ENCODE measurements at regions not wholly inside any gene's neighbourhood (a gene's known extent, or its start where the extent isn't known, plus 50 kb on each side); places are given as distances from the start of the nearest gene placed in this dataset.

GRCh38 chr2:128436479-128437203, 118.0 kb upstream of the HS6ST1 start:
- DNase-seq (ENCODE audit: low read depth in 2 of 2, low spot score in 1 of 2), result no peak

GRCh38 chr2:128437204-128437565, 118.5 kb upstream of the HS6ST1 start:
- no peak for DNase-seq (ENCODE audit: low read depth in 2 of 2, low spot score in 1 of 2)

- no peak for DNase-seq (ENCODE audit: low read depth in 2 of 2, low spot score in 1 of 2)
Measured at GRCh38 chr2:128438091-128438490, 119.4 kb upstream of the HS6ST1 start.

GRCh38 chr2:128438586-128438985, 119.9 kb upstream of the HS6ST1 start:
- no peak for DNase-seq (ENCODE audit: low read depth in 2 of 2, low spot score in 1 of 2)

- DNase-seq (ENCODE audit: low read depth in 2 of 2, low spot score in 1 of 2), result no peak
Measured at GRCh38 chr2:128439031-128439790, 120.5 kb upstream of the HS6ST1 start.

GRCh38 chr2:128439791-128440665, 121.4 kb upstream of the HS6ST1 start:
- no peak for DNase-seq (ENCODE audit: low read depth in 2 of 2, low spot score in 1 of 2)

- no peak for DNase-seq (ENCODE audit: low read depth in 2 of 2, low spot score in 1 of 2)
Measured at GRCh38 chr2:128440666-128441340, 122.1 kb upstream of the HS6ST1 start.

GRCh38 chr2:128441341-128442052, 122.8 kb upstream of the HS6ST1 start:
- DNase-seq (ENCODE audit: low read depth in 2 of 2, low spot score in 1 of 2), result no peak

- DNase-seq (ENCODE audit: low read depth in 2 of 2, low spot score in 1 of 2), result no peak
Measured at GRCh38 chr2:128442053-128442751, 123.5 kb upstream of the HS6ST1 start.

GRCh38 chr2:128442891-128443302, 124.2 kb upstream of the HS6ST1 start:
- DNase-seq (ENCODE audit: low read depth in 2 of 2, low spot score in 1 of 2), result no peak

GRCh38 chr2:128444121-128444771, 125.6 kb upstream of the HS6ST1 start:
- no peak for DNase-seq (ENCODE audit: low read depth in 2 of 2, low spot score in 1 of 2)

- no peak for DNase-seq (ENCODE audit: low read depth in 2 of 2, low spot score in 1 of 2)
Measured at GRCh38 chr2:128444816-128445522, 126.3 kb upstream of the HS6ST1 start.

GRCh38 chr2:128445523-128445900, 126.8 kb upstream of the HS6ST1 start:
- DNase-seq (ENCODE audit: low read depth in 2 of 2, low spot score in 1 of 2), result no peak

GRCh38 chr2:128446049-128446873, 127.6 kb upstream of the HS6ST1 start:
- no peak for DNase-seq (ENCODE audit: low read depth in 2 of 2, low spot score in 1 of 2)

- no peak for DNase-seq (ENCODE audit: low read depth in 2 of 2, low spot score in 1 of 2)
Measured at GRCh38 chr2:128446874-128447537, 128.3 kb upstream of the HS6ST1 start.

- DNase-seq (ENCODE audit: low read depth in 2 of 2, low spot score in 1 of 2), result no peak
Measured at GRCh38 chr2:128447538-128447995, 128.9 kb upstream of the HS6ST1 start.
